ENCODE measurements at regions not wholly inside any gene's neighbourhood (a gene's known extent, or its start where the extent isn't known, plus 50 kb on each side); places are given as distances from the start of the nearest gene placed in this dataset.
"Not testable (repeated sequence)": the region's sequence is repeated elsewhere in the genome, so short reads cannot be mapped to it uniquely, and the experiment has no call there.

GRCh38 chr12:58301730-58302122 lies 360.4 kb downstream of the ATP23 start:
- no peaks in the 10 kb centered on the region for H3K27me3 ChIP-seq (ENCODE audit: control insufficient read depth, insufficient read depth, low read length)
- no peak overlapping the region for H3K4me3 ChIP-seq (ENCODE audit: insufficient read depth, low read depth, low read length)
- H3K36me3 ChIP-seq (replicated peaks; ENCODE audit: control insufficient read depth, insufficient read depth, low read length) = no peaks in the 10 kb centered on the region
- DNase-seq = no peak

GRCh38 chr12:58302487-58303011 lies 361.2 kb downstream of the ATP23 start:
- Histone ChIP-seq H3K27me3 (ENCODE audit: control insufficient read depth, insufficient read depth, low read length) (no peaks in the 10 kb centered on the region), H3K4me3 (ENCODE audit: insufficient read depth, low read depth, low read length) (no peak overlapping the region), H3K36me3 (replicated peaks; ENCODE audit: control insufficient read depth, insufficient read depth, low read length) (no peaks in the 10 kb centered on the region)
- no peak for DNase-seq

- no peaks in the 10 kb centered on the region for H3K27me3 ChIP-seq (ENCODE audit: control insufficient read depth, insufficient read depth, low read length)
- no peak for DNase-seq
- no peak overlapping the region for H3K4me3 ChIP-seq (ENCODE audit: insufficient read depth, low read depth, low read length)
- H3K36me3 ChIP-seq (replicated peaks; ENCODE audit: control insufficient read depth, insufficient read depth, low read length) = no peaks in the 10 kb centered on the region
Observed at GRCh38 chr12:58306266-58307000, 365.1 kb downstream of the ATP23 start.

GRCh38 chr12:58309806-58310205 lies 368.4 kb downstream of the ATP23 start:
- H3K36me3 ChIP-seq (replicated peaks; ENCODE audit: control insufficient read depth, insufficient read depth, low read length) = no peaks in the 10 kb centered on the region
- no peak for DNase-seq
- H3K27me3 ChIP-seq (ENCODE audit: control insufficient read depth, insufficient read depth, low read length) = no peaks in the 10 kb centered on the region
- no peak overlapping the region for H3K4me3 ChIP-seq (ENCODE audit: insufficient read depth, low read depth, low read length)

- H3K36me3 ChIP-seq (replicated peaks; ENCODE audit: control insufficient read depth, insufficient read depth, low read length) = no peaks in the 10 kb centered on the region
- no peaks in the 10 kb centered on the region for H3K27me3 ChIP-seq (ENCODE audit: control insufficient read depth, insufficient read depth, low read length)
- H3K4me3 ChIP-seq (ENCODE audit: insufficient read depth, low read depth, low read length) = no peak overlapping the region
- no peak for DNase-seq
Observed at GRCh38 chr12:58310368-58310767, 369.0 kb downstream of the ATP23 start.

GRCh38 chr12:58310809-58311622 lies 369.6 kb downstream of the ATP23 start:
- Histone ChIP-seq H3K36me3 (replicated peaks; ENCODE audit: control insufficient read depth, insufficient read depth, low read length) (no peaks in the 10 kb centered on the region), H3K4me3 (ENCODE audit: insufficient read depth, low read depth, low read length) (no peak overlapping the region), H3K27me3 (ENCODE audit: control insufficient read depth, insufficient read depth, low read length) (no peaks in the 10 kb centered on the region)
- DNase-seq = no peak

GRCh38 chr12:58313091-58313855 lies 371.9 kb downstream of the ATP23 start:
- Histone ChIP-seq H3K4me3 (ENCODE audit: insufficient read depth, low read depth, low read length) (no peak overlapping the region), H3K27me3 (ENCODE audit: control insufficient read depth, insufficient read depth, low read length) (no peaks in the 10 kb centered on the region), H3K36me3 (replicated peaks; ENCODE audit: control insufficient read depth, insufficient read depth, low read length) (no peaks in the 10 kb centered on the region)
- DNase-seq = no peak

- Histone ChIP-seq H3K4me3 (ENCODE audit: insufficient read depth, low read depth, low read length) (no peak overlapping the region), H3K27me3 (ENCODE audit: control insufficient read depth, insufficient read depth, low read length) (no peaks in the 10 kb centered on the region), H3K36me3 (replicated peaks; ENCODE audit: control insufficient read depth, insufficient read depth, low read length) (no peaks in the 10 kb centered on the region)
- DNase-seq = no peak
Observed at GRCh38 chr12:58314610-58315009, 373.2 kb downstream of the ATP23 start.

- Histone ChIP-seq H3K4me3 (ENCODE audit: insufficient read depth, low read depth, low read length) (no peak overlapping the region), H3K27me3 (ENCODE audit: control insufficient read depth, insufficient read depth, low read length) (no peaks in the 10 kb centered on the region), H3K36me3 (replicated peaks; ENCODE audit: control insufficient read depth, insufficient read depth, low read length) (no peaks in the 10 kb centered on the region)
- no peak for DNase-seq
Observed at GRCh38 chr12:58316926-58317325, 375.6 kb downstream of the ATP23 start.

- H3K4me3 ChIP-seq (ENCODE audit: insufficient read depth, low read depth, low read length) = no peak overlapping the region
- no peak for DNase-seq
- no peaks in the 10 kb centered on the region for H3K36me3 ChIP-seq (replicated peaks; ENCODE audit: control insufficient read depth, insufficient read depth, low read length)
- no peaks in the 10 kb centered on the region for H3K27me3 ChIP-seq (ENCODE audit: control insufficient read depth, insufficient read depth, low read length)
Observed at GRCh38 chr12:58321414-58321813, 380.0 kb downstream of the ATP23 start.

- no peak overlapping the region for H3K4me3 ChIP-seq (ENCODE audit: insufficient read depth, low read depth, low read length)
- H3K36me3 ChIP-seq (replicated peaks; ENCODE audit: control insufficient read depth, insufficient read depth, low read length) = no peaks in the 10 kb centered on the region
- no peak for DNase-seq
- no peaks in the 10 kb centered on the region for H3K27me3 ChIP-seq (ENCODE audit: control insufficient read depth, insufficient read depth, low read length)
Observed at GRCh38 chr12:58323676-58324075, 382.3 kb downstream of the ATP23 start.

GRCh38 chr12:58325561-58325960 lies 384.2 kb downstream of the ATP23 start:
- H3K4me3 ChIP-seq (ENCODE audit: insufficient read depth, low read depth, low read length) = no peak overlapping the region
- no peak for DNase-seq

GRCh38 chr12:58326534-58326933 lies 385.2 kb downstream of the ATP23 start:
- H3K36me3 ChIP-seq (replicated peaks; ENCODE audit: control insufficient read depth, insufficient read depth, low read length) = no peaks in the 10 kb centered on the region
- H3K4me3 ChIP-seq (ENCODE audit: insufficient read depth, low read depth, low read length) = no peak overlapping the region
- DNase-seq = no peak
- H3K27me3 ChIP-seq (ENCODE audit: control insufficient read depth, insufficient read depth, low read length) = no peaks in the 10 kb centered on the region

More at GRCh38 chr12:58325561-58325960, 384.2 kb downstream of the ATP23 start:
- no peaks in the 10 kb centered on the region for H3K36me3 ChIP-seq (replicated peaks; ENCODE audit: control insufficient read depth, insufficient read depth, low read length)
- no peaks in the 10 kb centered on the region for H3K27me3 ChIP-seq (ENCODE audit: control insufficient read depth, insufficient read depth, low read length)

GRCh38 chr12:58336581-58337242 lies 395.3 kb downstream of the ATP23 start:
- DNase-seq; H3K27me3 ChIP-seq (ENCODE audit: control insufficient read depth, insufficient read depth, low read length); H3K36me3 ChIP-seq (replicated peaks; ENCODE audit: control insufficient read depth, insufficient read depth, low read length); H3K4me3 ChIP-seq (ENCODE audit: insufficient read depth, low read depth, low read length): not testable (repeated sequence)

All from H7 (cell line).